ENCODE measurements at regions not wholly inside any gene's neighbourhood (a gene's known extent, or its start where the extent isn't known, plus 50 kb on each side); places are given as distances from the start of the nearest gene placed in this dataset.

DNA sequence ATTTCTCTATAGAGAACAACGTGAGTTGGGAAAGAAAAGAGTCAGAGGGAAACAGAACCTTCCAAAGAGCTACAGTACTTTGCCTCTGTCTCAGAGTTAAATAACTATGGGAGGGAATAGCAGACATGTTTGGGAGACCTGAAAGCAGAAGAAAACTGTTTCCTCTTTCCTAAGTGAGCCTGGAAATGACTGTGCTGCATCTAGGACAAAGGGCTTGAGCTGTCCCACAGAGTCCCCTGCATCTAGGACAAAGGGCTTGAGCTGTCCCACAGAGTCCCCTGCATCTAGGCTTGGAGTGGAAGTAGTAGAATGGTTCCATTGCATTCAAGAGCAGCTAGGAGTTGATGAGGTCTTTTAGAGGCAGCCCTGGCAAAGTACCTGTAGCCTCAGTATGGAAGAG lies 149.7 kb downstream of the DKK1 start:
- intact Hi-C loops (cut with micrococcal nuclease): no loop called here
- Mint-ChIP-seq H3K4me3 (no peak overlapping the region), H3K27me3 (ENCODE audit: low read depth in 2 of 2) (peaks cover 0 to 5% of the 10 kb centered on the region in 2 donors), H3K36me3 (no peaks in the 10 kb centered on the region), H3K4me1 (peaks cover 11 to 12% of the 10 kb centered on the region in 2 donors), H3K9me3 (peaks cover 0 to 2% of the 10 kb centered on the region in 2 donors), H3K27ac (no peak overlapping the region)
- H3K36me3 ChIP-seq (ENCODE audit: control insufficient read depth, insufficient read depth, low read length): no peaks in the 10 kb centered on the region
- whole genome bisulfite sequencing (ENCODE audit: insufficient coverage): 90% methylated on average over 1 of the region's 1 CpG
- H3K4me3 ChIP-seq (ENCODE audit: low read length): no peak overlapping the region
- TF ChIP-seq, protein P1, sequence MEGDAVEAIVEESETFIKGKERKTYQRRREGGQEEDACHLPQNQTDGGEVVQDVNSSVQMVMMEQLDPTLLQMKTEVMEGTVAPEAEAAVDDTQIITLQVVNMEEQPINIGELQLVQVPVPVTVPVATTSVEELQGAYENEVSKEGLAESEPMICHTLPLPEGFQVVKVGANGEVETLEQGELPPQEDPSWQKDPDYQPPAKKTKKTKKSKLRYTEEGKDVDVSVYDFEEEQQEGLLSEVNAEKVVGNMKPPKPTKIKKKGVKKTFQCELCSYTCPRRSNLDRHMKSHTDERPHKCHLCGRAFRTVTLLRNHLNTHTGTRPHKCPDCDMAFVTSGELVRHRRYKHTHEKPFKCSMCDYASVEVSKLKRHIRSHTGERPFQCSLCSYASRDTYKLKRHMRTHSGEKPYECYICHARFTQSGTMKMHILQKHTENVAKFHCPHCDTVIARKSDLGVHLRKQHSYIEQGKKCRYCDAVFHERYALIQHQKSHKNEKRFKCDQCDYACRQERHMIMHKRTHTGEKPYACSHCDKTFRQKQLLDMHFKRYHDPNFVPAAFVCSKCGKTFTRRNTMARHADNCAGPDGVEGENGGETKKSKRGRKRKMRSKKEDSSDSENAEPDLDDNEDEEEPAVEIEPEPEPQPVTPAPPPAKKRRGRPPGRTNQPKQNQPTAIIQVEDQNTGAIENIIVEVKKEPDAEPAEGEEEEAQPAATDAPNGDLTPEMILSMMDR (IDR thresholded peaks at IDR 0.05): no peak
- no peaks in the 10 kb centered on the region for H3K27me3 ChIP-seq (ENCODE audit: control insufficient read depth, insufficient read depth, low read length)
- no peaks in the 10 kb centered on the region for H3K4me1 ChIP-seq (ENCODE audit: control insufficient read depth, insufficient read depth, low read length)
- DNase-seq (no peak), ATAC-seq (no peak)
- no peaks in the 10 kb centered on the region for H3K9me3 ChIP-seq (ENCODE audit: control insufficient read depth, insufficient read depth, low read length)
- no peak overlapping the region for H3K27ac ChIP-seq (ENCODE audit: low read length)

DNA sequence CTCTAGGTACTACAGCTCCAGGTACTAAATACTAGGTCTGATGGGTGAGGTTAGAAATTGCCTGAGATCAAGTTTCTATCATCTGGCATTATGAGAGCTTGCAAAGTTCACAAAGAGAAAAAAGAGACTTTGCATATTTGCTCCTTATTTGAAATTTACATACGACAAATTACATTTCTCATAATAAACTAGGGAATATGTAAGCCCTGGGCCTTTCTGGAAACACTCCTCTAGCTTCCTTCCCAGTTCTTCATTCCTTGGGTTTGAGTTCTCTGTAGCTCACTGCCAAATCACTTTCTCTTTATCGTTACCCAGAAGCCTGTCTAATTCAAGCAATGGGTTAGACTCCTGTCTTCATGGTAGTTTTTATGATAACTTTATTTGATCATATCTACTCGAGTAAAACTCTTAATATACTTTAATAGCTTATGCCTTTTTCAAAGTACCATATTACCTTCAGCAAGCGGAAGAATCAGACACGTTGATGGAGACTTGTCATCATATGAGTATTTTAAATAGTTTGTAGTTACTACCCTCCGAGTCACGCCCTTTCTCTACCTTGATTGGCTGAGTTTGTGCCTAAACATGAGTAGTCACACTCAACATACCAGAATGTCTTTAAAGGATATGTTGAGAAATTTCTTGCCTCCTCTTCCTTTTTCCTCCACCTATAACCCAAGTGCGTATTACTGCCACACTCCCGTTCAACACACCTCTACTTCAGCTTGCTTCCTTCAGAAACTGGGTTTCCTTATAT lies 150.5 kb downstream of the DKK1 start:
- peaks cover 11 to 12% of the 10 kb centered on the region in 2 donors for H3K4me1 Mint-ChIP-seq
- H3K27ac Mint-ChIP-seq: no peak overlapping the region
- Histone ChIP-seq H3K9me3 (ENCODE audit: control insufficient read depth, insufficient read depth, low read length) (no peaks in the 10 kb centered on the region), H3K27ac (ENCODE audit: low read length) (no peak overlapping the region), H3K36me3 (ENCODE audit: control insufficient read depth, insufficient read depth, low read length) (no peaks in the 10 kb centered on the region), H3K4me3 (ENCODE audit: low read length) (no peak overlapping the region), H3K4me1 (ENCODE audit: control insufficient read depth, insufficient read depth, low read length) (no peaks in the 10 kb centered on the region), H3K27me3 (ENCODE audit: control insufficient read depth, insufficient read depth, low read length) (no peaks in the 10 kb centered on the region)
- ATAC-seq: no peak
- 94% methylated on average over 5 of the region's 9 CpGs for WGBS (ENCODE audit: insufficient coverage)
- intact Hi-C loops (cut with micrococcal nuclease): no loop called here
- peaks cover 0 to 2% of the 10 kb centered on the region in 2 donors for H3K9me3 Mint-ChIP-seq
- no peak overlapping the region for H3K4me3 Mint-ChIP-seq
- no peak for DNase-seq
- H3K36me3 Mint-ChIP-seq: no peaks in the 10 kb centered on the region
- H3K27me3 Mint-ChIP-seq (ENCODE audit: low read depth in 2 of 2): peaks cover 0 to 5% of the 10 kb centered on the region in 2 donors
- TF ChIP-seq, protein P1 (IDR thresholded peaks at IDR 0.05): no peak

DNA sequence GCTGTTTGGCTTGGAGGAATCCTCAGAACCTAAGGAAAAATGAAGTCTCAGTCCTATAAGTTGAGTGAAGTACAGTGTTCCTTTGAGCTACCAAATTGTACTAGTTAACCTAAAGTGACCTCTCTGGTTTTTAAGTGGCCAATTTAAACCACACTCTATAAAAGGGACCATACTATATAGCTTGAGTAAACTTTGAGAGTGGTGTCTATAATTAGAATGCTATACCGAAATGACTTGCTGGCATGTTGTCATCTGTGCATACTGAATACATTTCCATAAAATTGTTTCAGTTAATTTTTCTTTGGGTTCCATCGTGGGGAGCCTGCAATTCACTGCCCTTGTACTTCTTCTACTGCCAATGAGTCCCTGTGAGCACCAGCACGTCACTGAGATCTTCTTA lies 151.1 kb downstream of the DKK1 start:
- H3K27me3 ChIP-seq (ENCODE audit: control insufficient read depth, insufficient read depth, low read length): no peaks in the 10 kb centered on the region
- no peak for ATAC-seq
- H3K9me3 ChIP-seq (ENCODE audit: control insufficient read depth, insufficient read depth, low read length): no peaks in the 10 kb centered on the region
- TF ChIP-seq, protein P1 (IDR thresholded peaks at IDR 0.05): no peak
- Mint-ChIP-seq H3K9me3 (peaks cover 0 to 2% of the 10 kb centered on the region in 2 donors), H3K4me1 (peaks cover 11 to 12% of the 10 kb centered on the region in 2 donors), H3K27ac (no peak overlapping the region), H3K4me3 (no peak overlapping the region), H3K36me3 (no peaks in the 10 kb centered on the region), H3K27me3 (ENCODE audit: low read depth in 2 of 2) (peaks cover 0 to 5% of the 10 kb centered on the region in 2 donors)
- intact Hi-C loops (cut with micrococcal nuclease): no loop called here
- no peak overlapping the region for H3K27ac ChIP-seq (ENCODE audit: low read length)
- no peaks in the 10 kb centered on the region for H3K36me3 ChIP-seq (ENCODE audit: control insufficient read depth, insufficient read depth, low read length)
- no peak overlapping the region for H3K4me3 ChIP-seq (ENCODE audit: low read length)
- H3K4me1 ChIP-seq (ENCODE audit: control insufficient read depth, insufficient read depth, low read length): no peaks in the 10 kb centered on the region
- 69% methylated on average over 3 of the region's 3 CpGs for WGBS (ENCODE audit: insufficient coverage)
- DNase-seq: no peak

DNA sequence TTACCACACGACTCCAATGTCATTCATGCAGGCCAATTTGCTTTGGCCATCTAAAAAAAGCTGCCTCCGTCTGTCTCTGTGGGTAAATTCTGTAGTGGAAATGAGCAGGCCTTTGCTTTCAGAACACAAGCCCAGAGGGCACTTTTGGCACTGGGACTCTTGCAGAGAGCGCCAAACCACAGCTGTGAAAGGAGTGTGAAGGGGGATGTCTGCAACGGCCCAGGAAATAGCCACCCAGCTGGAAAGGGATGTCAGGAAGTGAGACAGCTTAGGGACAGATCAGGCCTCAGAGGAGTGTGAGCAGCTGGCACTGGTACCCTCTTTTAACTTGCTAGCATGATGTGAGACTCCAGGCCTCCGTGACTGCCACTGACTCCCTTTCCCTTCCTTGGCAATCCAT lies 152.4 kb downstream of the DKK1 start:
- Histone ChIP-seq H3K27ac (ENCODE audit: low read length) (no peak overlapping the region), H3K4me3 (ENCODE audit: low read length) (no peak overlapping the region), H3K27me3 (ENCODE audit: control insufficient read depth, insufficient read depth, low read length) (no peaks in the 10 kb centered on the region), H3K9me3 (ENCODE audit: control insufficient read depth, insufficient read depth, low read length) (no peaks in the 10 kb centered on the region), H3K36me3 (ENCODE audit: control insufficient read depth, insufficient read depth, low read length) (no peaks in the 10 kb centered on the region), H3K4me1 (ENCODE audit: control insufficient read depth, insufficient read depth, low read length) (no peaks in the 10 kb centered on the region)
- intact Hi-C loops (cut with micrococcal nuclease): no loop called here
- Mint-ChIP-seq H3K4me1 (peaks cover 11 to 12% of the 10 kb centered on the region in 2 donors), H3K9me3 (peaks cover 0 to 2% of the 10 kb centered on the region in 2 donors), H3K4me3 (no peak overlapping the region), H3K36me3 (no peaks in the 10 kb centered on the region), H3K27ac (no peak overlapping the region), H3K27me3 (ENCODE audit: low read depth in 2 of 2) (no peaks in the 10 kb centered on the region)
- TF ChIP-seq, protein P1 (IDR thresholded peaks at IDR 0.05): no peak
- DNase-seq: no peak
- no peak for ATAC-seq
- WGBS (ENCODE audit: insufficient coverage): 40% methylated on average over 5 of the region's 5 CpGs

All from natural killer cell (primary cell).